HUES48 (cell line): ENCODE measurements at regions not wholly inside any gene's neighbourhood (a gene's known extent, or its start where the extent isn't known, plus 50 kb on each side); places are given as distances from the start of the nearest gene placed in this dataset.
"Not testable (repeated sequence)": the region's sequence is repeated elsewhere in the genome, so short reads cannot be mapped to it uniquely, and the experiment has no call there.

Source experiments
- H3K27ac ChIP-seq: one replicate; pipeline ENCODE4 v1.7.0; 2013; ENCODE audit warnings: low read depth, low read length, inconsistent platforms
- H3K27me3 ChIP-seq: 2 replicates; pipeline ENCODE4 v1.6.1; 2013; ENCODE audit warnings: mild to moderate bottlenecking, low read length; ENCODE audit not compliant: control insufficient read depth, insufficient read depth
- H3K36me3 ChIP-seq: 2 replicates; pipeline ENCODE4 v1.6.1; 2013; ENCODE audit warnings: low read length; ENCODE audit not compliant: control insufficient read depth, insufficient read depth
- H3K4me1 ChIP-seq: 2 replicates; pipeline ENCODE4 v1.6.1; 2013; ENCODE audit warnings: mild to moderate bottlenecking, low read length; ENCODE audit not compliant: control insufficient read depth, insufficient read depth
- H3K4me3 ChIP-seq: 2 replicates; pipeline ENCODE4 v1.5.1; 2013; ENCODE audit warnings: mild to moderate bottlenecking, low read depth, low read length
- H3K9ac ChIP-seq: 2 replicates; pipeline ENCODE4 v1.6.1; 2013; ENCODE audit warnings: mild to moderate bottlenecking, low read depth, low read length, moderate library complexity
- H3K9me3 ChIP-seq: 2 replicates; pipeline ENCODE4 v1.6.1; 2013; ENCODE audit warnings: low read length; ENCODE audit not compliant: control insufficient read depth, insufficient read depth

GRCh38 chr10:28880683-28880950 is 203.3 kb downstream of the BAMBI start:
- Histone ChIP-seq H3K4me3 (no peak overlapping the region), H3K9me3 (no peaks in the 10 kb centered on the region), H3K27ac (no peak overlapping the region), H3K4me1 (peaks cover 6% of the 10 kb centered on the region; the same call in 1 of the 2 replicates), H3K36me3 (no peaks in the 10 kb centered on the region), H3K27me3 (no peaks in the 10 kb centered on the region), H3K9ac (no peak overlapping the region)

- H3K9me3 ChIP-seq: no peaks in the 10 kb centered on the region
- no peaks in the 10 kb centered on the region for H3K36me3 ChIP-seq
- H3K4me1 ChIP-seq: no peaks in the 10 kb centered on the region
- H3K27ac ChIP-seq: no peak overlapping the region
- no peaks in the 10 kb centered on the region for H3K27me3 ChIP-seq
- H3K4me3 ChIP-seq: no peak overlapping the region
- H3K9ac ChIP-seq: no peak overlapping the region
These were observed 204.0 kb downstream of the BAMBI start for GRCh38 chr10:28881171-28881882.

GRCh38 chr10:28883741-28884423 is 206.6 kb downstream of the BAMBI start:
- H3K27me3 ChIP-seq: no peaks in the 10 kb centered on the region
- H3K4me3 ChIP-seq: no peak overlapping the region
- H3K9me3 ChIP-seq: no peaks in the 10 kb centered on the region
- H3K27ac ChIP-seq: no peak overlapping the region
- H3K36me3 ChIP-seq: no peaks in the 10 kb centered on the region
- H3K4me1 ChIP-seq: no peaks in the 10 kb centered on the region
- no peak overlapping the region for H3K9ac ChIP-seq

- H3K9me3 ChIP-seq: no peaks in the 10 kb centered on the region
These were observed 213.0 kb downstream of the BAMBI start for GRCh38 chr10:28890121-28890950.

GRCh38 chr10:28891058-28891713 is 213.9 kb downstream of the BAMBI start:
- Histone ChIP-seq H3K4me1 (no peaks in the 10 kb centered on the region), H3K36me3 (no peaks in the 10 kb centered on the region), H3K27ac (no peak overlapping the region), H3K9me3 (no peaks in the 10 kb centered on the region), H3K27me3 (no peaks in the 10 kb centered on the region), H3K4me3 (no peak overlapping the region), H3K9ac (no peak overlapping the region)

More at GRCh38 chr10:28890121-28890950, 213.0 kb downstream of the BAMBI start:
- no peaks in the 10 kb centered on the region for H3K36me3 ChIP-seq
- no peaks in the 10 kb centered on the region for H3K27me3 ChIP-seq
- H3K9ac ChIP-seq: no peak overlapping the region
- H3K27ac ChIP-seq: no peak overlapping the region
- no peaks in the 10 kb centered on the region for H3K4me1 ChIP-seq
- H3K4me3 ChIP-seq: no peak overlapping the region

GRCh38 chr10:28892818-28893547 is 215.7 kb downstream of the BAMBI start:
- Histone ChIP-seq H3K4me1 (no peaks in the 10 kb centered on the region), H3K4me3 (no peak overlapping the region), H3K36me3 (no peaks in the 10 kb centered on the region), H3K9ac (no peak overlapping the region), H3K27me3 (no peaks in the 10 kb centered on the region), H3K9me3 (no peaks in the 10 kb centered on the region), H3K27ac (no peak overlapping the region)

GRCh38 chr10:28894146-28894545 is 216.8 kb downstream of the BAMBI start:
- Histone ChIP-seq H3K4me3 (no peak overlapping the region), H3K36me3 (no peaks in the 10 kb centered on the region), H3K9ac (no peak overlapping the region), H3K27ac (no peak overlapping the region), H3K27me3 (no peaks in the 10 kb centered on the region), H3K9me3 (no peaks in the 10 kb centered on the region), H3K4me1 (no peaks in the 10 kb centered on the region)

- not testable (repeated sequence) for H3K4me1 ChIP-seq, H3K36me3 ChIP-seq, H3K27me3 ChIP-seq, H3K27ac ChIP-seq, H3K9ac ChIP-seq, H3K4me3 ChIP-seq, H3K9me3 ChIP-seq
These were observed 218.3 kb downstream of the BAMBI start for GRCh38 chr10:28895671-28896070.

- not testable (repeated sequence) for H3K9ac ChIP-seq, H3K4me3 ChIP-seq, H3K9me3 ChIP-seq, H3K27me3 ChIP-seq, H3K27ac ChIP-seq, H3K4me1 ChIP-seq, H3K36me3 ChIP-seq
These were observed 219.6 kb downstream of the BAMBI start for GRCh38 chr10:28896791-28897409.
